Central memory CD8-positive, alpha-beta T cell (primary cell): ENCODE measurements at regions not wholly inside any gene's neighbourhood (a gene's known extent, or its start where the extent isn't known, plus 50 kb on each side); places are given as distances from the start of the nearest gene placed in this dataset.
A peak's percentile ranks its signal among the peaks of the same experiment; 100 is the strongest.

Experiments used
- ATAC-seq: fragments of 150-1000 bp; cut with Tn5 transposase; replicated peaks from 2 replicates; pipeline ENCODE4 v1.10.0; 2022; ENCODE audit warnings: mild to moderate bottlenecking, moderate FRiP score, moderate number of reproducible peaks; ENCODE audit not compliant: poor library complexity, severe bottlenecking; ENCODE audit errors: extremely low read depth
- DNase-seq, 2 donors: peaks; one replicate each; pipeline ENCODE4 v3.0.0; 2021; ENCODE audit warnings: low spot score in 2 of 2
- H3K27ac Mint-ChIP-seq: one replicate; pipeline ENCODE4 v1.8.0; 2022; ENCODE audit warnings: low read depth, mild to moderate bottlenecking, moderate library complexity, mixed read lengths
- H3K27me3 Mint-ChIP-seq: one replicate; pipeline ENCODE4 v1.8.0; 2022; ENCODE audit warnings: mixed read lengths
- H3K36me3 Mint-ChIP-seq: one replicate; pipeline ENCODE4 v1.8.0; 2022; ENCODE audit warnings: mild to moderate bottlenecking, moderate library complexity, mixed read lengths; ENCODE audit not compliant: insufficient read depth
- H3K4me1 Mint-ChIP-seq: one replicate; pipeline ENCODE4 v1.8.0; 2022; ENCODE audit warnings: mixed read lengths
- H3K4me3 Mint-ChIP-seq: one replicate; pipeline ENCODE4 v1.8.0; 2022; ENCODE audit warnings: mild to moderate bottlenecking, moderate library complexity, mixed read lengths
- H3K9me3 Mint-ChIP-seq: one replicate; pipeline ENCODE4 v1.8.0; 2022; ENCODE audit warnings: mixed read lengths

- ATAC-seq = peak; percentile 74
- no peaks in the 10 kb centered on the region for H3K9me3 Mint-ChIP-seq
- peak overlapping the region; percentile 61 for H3K4me3 Mint-ChIP-seq
- peaks cover 7% of the 10 kb centered on the region for H3K36me3 Mint-ChIP-seq
- no peaks in the 10 kb centered on the region for H3K27me3 Mint-ChIP-seq
- no peak for DNase-seq
- H3K27ac Mint-ChIP-seq = peak overlapping the region; percentile 79
- peaks cover 63% of the 10 kb centered on the region for H3K4me1 Mint-ChIP-seq
These were observed 300.7 kb upstream of the SATB1 start for GRCh38 chr3:18725668-18726407.

DNA sequence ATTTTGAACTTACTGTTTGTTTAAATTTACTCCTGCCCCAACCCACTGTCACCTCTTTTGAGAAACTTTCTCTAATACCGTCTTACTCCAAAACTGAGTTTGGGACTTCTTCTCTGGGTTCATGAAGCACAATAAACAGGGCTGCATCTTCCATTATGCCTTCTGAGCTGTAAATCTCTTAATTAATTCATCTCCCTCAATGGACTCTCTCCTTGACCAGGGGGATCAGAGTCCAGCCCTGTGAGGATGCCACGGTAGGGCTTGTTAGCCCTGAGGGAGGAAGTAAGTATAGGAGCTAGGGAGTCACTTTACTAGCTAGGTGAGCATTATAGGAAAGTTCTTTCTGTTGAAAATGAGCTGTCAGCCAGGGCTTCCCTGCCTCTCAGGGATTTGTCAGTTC, 299.3 kb upstream of the SATB1 start:
- ATAC-seq (no peak), DNase-seq (no peak)
- peak overlapping the region; percentile 16 for H3K4me3 Mint-ChIP-seq
- H3K9me3 Mint-ChIP-seq = no peaks in the 10 kb centered on the region
- H3K27me3 Mint-ChIP-seq = no peaks in the 10 kb centered on the region
- H3K4me1 Mint-ChIP-seq = peaks cover 58% of the 10 kb centered on the region
- peak overlapping the region; percentile 79 for H3K27ac Mint-ChIP-seq
- H3K36me3 Mint-ChIP-seq = peaks cover 7% of the 10 kb centered on the region

GRCh38 chr3:18723206-18723810, 298.2 kb upstream of the SATB1 start:
- Mint-ChIP-seq H3K9me3 (peaks cover 4% of the 10 kb centered on the region), H3K27me3 (no peaks in the 10 kb centered on the region), H3K36me3 (peaks cover 7% of the 10 kb centered on the region), H3K27ac (peak overlapping the region; percentile 79), H3K4me1 (peaks cover 55% of the 10 kb centered on the region), H3K4me3 (peak overlapping the region; percentile 16)
- DNase-seq (no peak), ATAC-seq (no peak)

DNA sequence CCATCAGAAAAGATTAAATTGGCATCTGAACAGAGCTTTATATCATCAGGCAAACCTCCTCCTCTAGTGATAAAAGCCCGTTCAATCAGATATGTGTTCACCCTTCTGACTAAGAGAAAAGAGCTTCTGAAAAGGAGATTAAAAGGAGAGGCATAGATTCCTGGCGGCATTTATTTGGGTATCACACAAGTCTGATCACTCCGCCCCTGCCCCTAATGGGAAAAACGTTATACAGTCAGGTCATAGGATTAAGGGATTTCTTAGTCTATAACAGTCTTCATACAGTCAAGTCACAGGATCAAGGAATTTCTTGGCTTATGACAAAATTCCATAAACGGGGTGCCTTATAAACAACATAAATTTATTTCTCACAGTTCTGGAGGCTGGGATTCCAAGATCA, 295.4 kb upstream of the SATB1 start:
- no peak for ATAC-seq
- Mint-ChIP-seq H3K36me3 (peaks cover 3% of the 10 kb centered on the region), H3K27me3 (no peaks in the 10 kb centered on the region), H3K9me3 (peaks cover 15% of the 10 kb centered on the region), H3K4me1 (peaks cover 55% of the 10 kb centered on the region), H3K27ac (no peak overlapping the region), H3K4me3 (no peak overlapping the region)
- no peak for DNase-seq

GRCh38 chr3:18717598-18717997, 292.5 kb upstream of the SATB1 start:
- no peak for ATAC-seq
- peak overlapping the region; percentile 12 for H3K4me3 Mint-ChIP-seq
- H3K27ac Mint-ChIP-seq = peak overlapping the region; percentile 84
- H3K4me1 Mint-ChIP-seq = peaks cover 49% of the 10 kb centered on the region
- no peaks in the 10 kb centered on the region for H3K36me3 Mint-ChIP-seq
- no peak for DNase-seq
- peaks cover 15% of the 10 kb centered on the region for H3K9me3 Mint-ChIP-seq
- no peaks in the 10 kb centered on the region for H3K27me3 Mint-ChIP-seq

DNA sequence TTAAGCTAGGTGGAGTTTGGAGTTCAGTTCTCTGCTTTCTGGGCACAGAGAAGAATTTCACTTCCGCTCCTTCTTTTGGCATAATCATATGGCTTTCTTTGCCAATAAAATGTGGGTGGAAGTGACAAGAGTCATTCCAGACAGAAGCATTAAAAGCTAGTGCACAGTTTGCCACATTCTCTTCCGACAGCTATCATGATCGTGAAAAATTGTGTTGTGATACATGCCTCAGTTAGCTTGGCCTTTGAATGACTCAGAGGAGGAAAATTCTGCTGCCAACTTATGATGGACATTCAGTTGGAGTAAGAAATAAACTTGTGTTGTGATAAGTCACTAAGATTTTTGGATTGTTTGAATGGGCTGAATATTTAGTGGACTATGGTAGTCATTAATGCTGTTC, 291.7 kb upstream of the SATB1 start:
- DNase-seq (no peak), ATAC-seq (no peak)
- Mint-ChIP-seq H3K36me3 (no peaks in the 10 kb centered on the region), H3K27me3 (no peaks in the 10 kb centered on the region), H3K4me3 (no peak overlapping the region), H3K4me1 (peaks cover 56% of the 10 kb centered on the region), H3K27ac (peak overlapping the region; percentile 60), H3K9me3 (peaks cover 15% of the 10 kb centered on the region)

- peaks cover 15% of the 10 kb centered on the region for H3K9me3 Mint-ChIP-seq
- DNase-seq (no peak), ATAC-seq (no peak)
- no peaks in the 10 kb centered on the region for H3K27me3 Mint-ChIP-seq
- peak overlapping the region; percentile 3 for H3K4me3 Mint-ChIP-seq
- peak overlapping the region; percentile 60 for H3K27ac Mint-ChIP-seq
- no peaks in the 10 kb centered on the region for H3K36me3 Mint-ChIP-seq
- H3K4me1 Mint-ChIP-seq = peaks cover 56% of the 10 kb centered on the region
These were observed 291.0 kb upstream of the SATB1 start for GRCh38 chr3:18716101-18716500.

GRCh38 chr3:18715208-18715607, 290.1 kb upstream of the SATB1 start:
- ATAC-seq = no peak
- no peaks in the 10 kb centered on the region for H3K27me3 Mint-ChIP-seq
- peak overlapping the region; percentile 60 for H3K27ac Mint-ChIP-seq
- DNase-seq = no peak
- H3K4me3 Mint-ChIP-seq = no peak overlapping the region
- no peaks in the 10 kb centered on the region for H3K36me3 Mint-ChIP-seq
- H3K4me1 Mint-ChIP-seq = peaks cover 56% of the 10 kb centered on the region
- H3K9me3 Mint-ChIP-seq = peaks cover 15% of the 10 kb centered on the region

- Mint-ChIP-seq H3K27ac (peak overlapping the region; percentile 68), H3K27me3 (no peaks in the 10 kb centered on the region), H3K36me3 (no peaks in the 10 kb centered on the region), H3K4me3 (no peak overlapping the region), H3K4me1 (peaks cover 56% of the 10 kb centered on the region), H3K9me3 (peaks cover 11% of the 10 kb centered on the region)
- DNase-seq (no peak), ATAC-seq (no peak)
These were observed 288.4 kb upstream of the SATB1 start for GRCh38 chr3:18713577-18713951.

- no peak for ATAC-seq
- H3K4me1 Mint-ChIP-seq = peaks cover 51% of the 10 kb centered on the region
- H3K27me3 Mint-ChIP-seq = no peaks in the 10 kb centered on the region
- no peak for DNase-seq
- H3K36me3 Mint-ChIP-seq = no peaks in the 10 kb centered on the region
- peak overlapping the region; percentile 68 for H3K27ac Mint-ChIP-seq
- H3K9me3 Mint-ChIP-seq = peaks cover 8% of the 10 kb centered on the region
- H3K4me3 Mint-ChIP-seq = peak overlapping the region; percentile 44
These were observed 287.8 kb upstream of the SATB1 start for GRCh38 chr3:18712713-18713576.

DNA sequence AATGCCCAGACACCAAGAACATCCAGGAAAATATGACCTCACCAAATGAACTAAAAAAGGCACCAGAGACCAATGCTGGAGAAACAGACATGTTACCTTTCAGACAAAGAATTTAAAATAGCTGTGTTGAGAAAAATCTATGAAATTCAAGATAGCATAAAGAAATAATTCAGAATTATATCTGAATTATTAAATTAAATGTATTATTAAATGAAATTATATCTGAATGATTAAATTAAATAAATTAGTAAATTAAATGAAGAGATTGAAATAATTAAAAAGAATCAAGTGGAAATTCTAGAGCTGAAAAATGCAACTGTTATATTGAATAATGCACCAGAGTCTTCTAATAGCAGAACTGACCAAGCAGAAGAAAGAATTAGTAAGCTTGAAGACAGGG, 279.2 kb upstream of the SATB1 start:
- no peak overlapping the region for H3K27ac Mint-ChIP-seq
- no peak overlapping the region for H3K4me3 Mint-ChIP-seq
- DNase-seq (no peak), ATAC-seq (no peak)
- no peaks in the 10 kb centered on the region for H3K36me3 Mint-ChIP-seq
- H3K27me3 Mint-ChIP-seq = no peaks in the 10 kb centered on the region
- H3K9me3 Mint-ChIP-seq = peaks cover 20% of the 10 kb centered on the region
- peaks cover 5% of the 10 kb centered on the region for H3K4me1 Mint-ChIP-seq

DNA sequence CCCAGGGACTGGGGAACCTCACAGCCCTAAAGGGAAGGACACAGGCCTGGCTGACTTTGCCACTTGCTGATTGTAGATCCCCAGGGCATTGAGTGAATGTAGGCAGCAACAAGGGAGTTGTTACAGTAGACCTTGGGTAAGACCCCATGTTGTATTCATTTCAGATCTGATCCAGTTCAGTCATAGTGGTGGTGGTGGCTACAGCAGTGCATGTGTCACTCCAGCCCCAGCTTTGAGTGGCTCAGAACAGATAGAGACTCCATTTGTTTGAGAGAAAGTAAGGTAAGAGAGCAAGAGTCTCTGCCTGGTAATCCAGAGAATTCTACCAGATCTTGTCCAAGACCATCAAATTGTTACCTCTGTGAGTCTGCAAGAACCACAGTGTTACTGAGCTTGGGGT, 278.7 kb upstream of the SATB1 start:
- Mint-ChIP-seq H3K36me3 (no peaks in the 10 kb centered on the region), H3K4me3 (no peak overlapping the region), H3K27me3 (no peaks in the 10 kb centered on the region), H3K9me3 (peaks cover 20% of the 10 kb centered on the region), H3K4me1 (peaks cover 5% of the 10 kb centered on the region), H3K27ac (no peak overlapping the region)
- no peak for ATAC-seq
- DNase-seq = no peak
